ENCODE measurements at regions not wholly inside any gene's neighbourhood (a gene's known extent, or its start where the extent isn't known, plus 50 kb on each side); places are given as distances from the start of the nearest gene placed in this dataset.

- ChIA-PET POLR2A (no interaction called here), CTCF (interaction anchor here (0.6 kb wide), 1 partner anchor 37 kb away, joined by 7 read pairs; no protein-coding TSS in a partner anchor)
- ATAC-seq (no peak), DNase-seq (ENCODE audit: low spot score) (no peak)
- Mint-ChIP-seq H3K36me3 (no peaks in the 10 kb centered on the region), H3K4me1 (no peaks in the 10 kb centered on the region), H3K4me3 (no peak overlapping the region), H3K9me3 (no peaks in the 10 kb centered on the region), H3K27me3 (ENCODE audit: low read depth) (no peaks in the 10 kb centered on the region; the same call in 1 of the 2 replicates), H3K27ac (no peak overlapping the region)
- no peak for TF ChIP-seq E2F5 (CRISPR knock-in tag; IDR thresholded peaks at IDR 0.05)
- TF ChIP-seq GRHL2 (CRISPR knock-in tag; IDR thresholded peaks at IDR 0.05; ENCODE audit: insufficient replicate concordance, severe bottlenecking) = no peak
These were observed 85.0 kb upstream of the ARHGEF7 start for GRCh38 chr13:111029957-111030609.

GRCh38 chr13:111027458-111028439, 87.4 kb upstream of the ARHGEF7 start:
- ATAC-seq (no peak), DNase-seq (ENCODE audit: low spot score) (no peak)
- Mint-ChIP-seq H3K4me3 (no peak overlapping the region), H3K36me3 (no peaks in the 10 kb centered on the region), H3K27me3 (ENCODE audit: low read depth) (no peaks in the 10 kb centered on the region; the same call in 1 of the 2 replicates), H3K27ac (no peak overlapping the region), H3K4me1 (no peaks in the 10 kb centered on the region), H3K9me3 (no peaks in the 10 kb centered on the region)
- POLR2A ChIA-PET = no interaction called here
- CTCF ChIA-PET = no interaction called here
- TF ChIP-seq IRF2 (CRISPR knock-in tag; IDR thresholded peaks at IDR 0.05; ENCODE audit: borderline replicate concordance, low read depth) (no peak), SMAD3 (CRISPR knock-in tag; IDR thresholded peaks at IDR 0.05; ENCODE audit: borderline replicate concordance) (no peak)

GRCh38 chr13:111025310-111025709, 89.8 kb upstream of the ARHGEF7 start:
- no peak for TF ChIP-seq JUN (CRISPR knock-in tag; IDR thresholded peaks at IDR 0.05)
- TF ChIP-seq ZNF423 (CRISPR knock-in tag; IDR thresholded peaks at IDR 0.05) = no peak
- TF ChIP-seq ERG (CRISPR knock-in tag; IDR thresholded peaks at IDR 0.05) = no peak
- TF ChIP-seq USF2 (CRISPR knock-in tag; IDR thresholded peaks at IDR 0.05) = no peak
- TF ChIP-seq STAT6 (CRISPR knock-in tag; conservative IDR thresholded peaks at IDR 0.05; ENCODE audit: low read depth) = no peak
- TF ChIP-seq PRRX2 (CRISPR knock-in tag; IDR thresholded peaks at IDR 0.05) = no peak
- TF ChIP-seq CTCF (IDR thresholded peaks at IDR 0.05) = no peak
- Mint-ChIP-seq H3K27ac (no peak overlapping the region), H3K4me1 (no peaks in the 10 kb centered on the region), H3K4me3 (no peak overlapping the region), H3K27me3 (ENCODE audit: low read depth) (no peaks in the 10 kb centered on the region; the same call in 1 of the 2 replicates), H3K9me3 (peaks cover 23% of the 10 kb centered on the region), H3K36me3 (peaks cover 12% of the 10 kb centered on the region)
- ChIA-PET CTCF (no interaction called here), POLR2A (no interaction called here)
- DNase-seq (ENCODE audit: low spot score) (no peak), ATAC-seq (no peak)
